ENCODE measurements at regions not wholly inside any gene's neighbourhood (a gene's known extent, or its start where the extent isn't known, plus 50 kb on each side); places are given as distances from the start of the nearest gene placed in this dataset.

DNA sequence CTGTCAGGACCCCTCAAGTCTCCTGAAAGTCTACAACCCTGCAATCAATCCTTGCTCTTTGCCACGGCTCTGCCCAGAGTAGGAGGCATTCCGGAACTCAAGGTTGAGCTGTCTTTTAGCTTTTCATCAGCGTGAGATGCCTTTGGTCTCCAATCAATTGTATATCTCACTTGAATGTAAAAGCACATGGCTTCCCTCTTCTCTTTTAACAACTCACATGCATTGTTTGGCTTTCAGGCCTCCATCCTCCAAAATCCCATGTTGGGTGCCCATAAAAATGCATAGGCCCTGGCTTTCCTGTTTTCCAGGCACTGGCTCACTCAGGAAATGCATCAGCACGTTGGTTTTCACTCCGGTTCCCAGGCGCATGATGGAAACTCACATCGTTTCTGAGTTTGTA is 64.0 kb upstream of the FOXF1 start:
- no peak for DNase-seq (ENCODE audit: low read depth)
- TF ChIP-seq, protein P1, sequence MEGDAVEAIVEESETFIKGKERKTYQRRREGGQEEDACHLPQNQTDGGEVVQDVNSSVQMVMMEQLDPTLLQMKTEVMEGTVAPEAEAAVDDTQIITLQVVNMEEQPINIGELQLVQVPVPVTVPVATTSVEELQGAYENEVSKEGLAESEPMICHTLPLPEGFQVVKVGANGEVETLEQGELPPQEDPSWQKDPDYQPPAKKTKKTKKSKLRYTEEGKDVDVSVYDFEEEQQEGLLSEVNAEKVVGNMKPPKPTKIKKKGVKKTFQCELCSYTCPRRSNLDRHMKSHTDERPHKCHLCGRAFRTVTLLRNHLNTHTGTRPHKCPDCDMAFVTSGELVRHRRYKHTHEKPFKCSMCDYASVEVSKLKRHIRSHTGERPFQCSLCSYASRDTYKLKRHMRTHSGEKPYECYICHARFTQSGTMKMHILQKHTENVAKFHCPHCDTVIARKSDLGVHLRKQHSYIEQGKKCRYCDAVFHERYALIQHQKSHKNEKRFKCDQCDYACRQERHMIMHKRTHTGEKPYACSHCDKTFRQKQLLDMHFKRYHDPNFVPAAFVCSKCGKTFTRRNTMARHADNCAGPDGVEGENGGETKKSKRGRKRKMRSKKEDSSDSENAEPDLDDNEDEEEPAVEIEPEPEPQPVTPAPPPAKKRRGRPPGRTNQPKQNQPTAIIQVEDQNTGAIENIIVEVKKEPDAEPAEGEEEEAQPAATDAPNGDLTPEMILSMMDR (IDR thresholded peaks at IDR 0.05; ENCODE audit: low read depth, low read length, missing control alignments), result no peak
- H3K4me3 ChIP-seq (ENCODE audit: low read depth, low read length), result no peak overlapping the region

DNA sequence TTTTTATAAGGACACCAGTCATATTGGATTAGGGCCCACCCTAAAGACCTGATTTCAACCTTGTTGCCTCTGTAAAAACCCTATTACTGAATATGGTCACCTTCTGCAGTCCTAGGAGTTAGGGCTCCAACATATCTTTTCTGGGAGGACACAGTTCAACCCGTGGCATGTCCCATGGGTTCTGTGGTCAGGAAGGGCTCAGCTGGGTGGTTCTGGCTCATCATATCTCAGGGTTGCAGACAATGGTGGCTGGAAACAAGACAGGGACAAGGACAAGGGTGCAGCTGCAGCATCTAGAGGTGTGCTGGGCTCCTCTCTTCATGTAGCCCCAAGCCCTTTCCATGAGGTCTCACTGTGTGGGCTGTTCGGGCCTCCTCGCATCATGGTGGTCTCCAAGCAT is 63.1 kb upstream of the FOXF1 start:
- no peak for DNase-seq (ENCODE audit: low read depth)
- no peak overlapping the region for H3K4me3 ChIP-seq (ENCODE audit: low read depth, low read length)
- TF ChIP-seq, protein P1 (IDR thresholded peaks at IDR 0.05; ENCODE audit: low read depth, low read length, missing control alignments), result no peak

DNA sequence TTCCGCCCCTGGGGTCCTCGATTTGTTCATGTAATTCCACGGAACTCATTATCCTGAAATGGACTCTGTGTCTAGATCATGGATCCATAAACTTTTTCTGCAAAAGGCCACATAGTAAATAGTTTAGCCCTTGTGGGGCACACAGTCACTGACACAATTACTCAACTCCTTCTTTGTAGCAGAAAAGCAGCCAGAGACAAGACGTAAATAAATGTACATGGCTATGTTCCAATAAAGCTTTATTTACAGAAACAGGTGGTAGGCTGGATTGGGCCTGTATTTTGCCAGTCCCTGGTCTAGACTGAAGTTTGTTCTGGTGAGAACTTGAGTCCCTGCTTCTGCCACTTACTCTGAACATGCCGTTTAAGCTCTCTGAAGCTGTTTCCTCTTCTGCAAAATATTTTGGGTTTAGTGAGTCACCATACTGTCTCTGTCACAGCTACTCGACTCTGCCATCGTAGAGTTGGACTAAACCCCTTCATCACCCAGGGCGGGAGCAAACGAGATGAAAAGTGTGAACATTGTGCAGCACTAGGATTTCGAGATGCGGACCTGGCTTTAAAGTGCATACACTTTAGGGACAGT is 61.9 kb upstream of the FOXF1 start:
- TF ChIP-seq, protein P1 (IDR thresholded peaks at IDR 0.05; ENCODE audit: low read depth, low read length, missing control alignments), result no peak
- H3K4me3 ChIP-seq (ENCODE audit: low read depth, low read length), result no peak overlapping the region
- DNase-seq (ENCODE audit: low read depth), result no peak

DNA sequence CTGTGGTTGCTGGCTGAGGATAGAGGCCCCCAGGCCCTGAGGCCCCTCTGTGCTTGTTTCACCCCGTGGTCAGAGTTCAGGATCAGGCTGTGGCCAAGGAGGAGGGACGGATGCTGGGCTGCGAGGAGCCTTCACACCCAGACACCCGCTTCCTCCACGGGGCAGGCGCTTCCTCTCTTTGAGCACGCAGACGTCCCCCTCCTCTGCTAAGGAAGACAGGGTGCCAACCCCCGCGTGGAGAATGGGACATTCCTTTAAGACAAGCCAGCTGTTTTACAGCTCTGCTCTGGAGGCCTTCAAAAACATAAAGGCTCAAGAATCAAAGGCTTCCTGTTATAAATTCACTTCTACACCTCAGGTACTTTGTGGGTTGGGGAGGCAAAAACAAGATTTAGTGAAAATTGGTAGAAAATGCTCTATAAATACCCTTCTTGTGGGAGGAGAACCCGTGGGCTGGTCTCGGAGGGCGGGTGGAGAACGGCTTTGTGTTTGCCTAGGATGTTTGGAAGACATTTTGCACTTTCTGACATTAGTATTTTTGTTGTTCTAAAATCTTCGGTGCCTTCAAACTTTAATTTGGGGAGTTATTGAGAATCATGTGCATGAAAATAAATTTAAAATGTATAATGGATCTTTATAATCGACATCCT is 60.8 kb upstream of the FOXF1 start:
- H3K4me3 ChIP-seq (ENCODE audit: low read depth, low read length), result no peak overlapping the region
- TF ChIP-seq, protein P1 (IDR thresholded peaks at IDR 0.05; ENCODE audit: low read depth, low read length, missing control alignments), result no peak
- DNase-seq (ENCODE audit: low read depth), result no peak

DNA sequence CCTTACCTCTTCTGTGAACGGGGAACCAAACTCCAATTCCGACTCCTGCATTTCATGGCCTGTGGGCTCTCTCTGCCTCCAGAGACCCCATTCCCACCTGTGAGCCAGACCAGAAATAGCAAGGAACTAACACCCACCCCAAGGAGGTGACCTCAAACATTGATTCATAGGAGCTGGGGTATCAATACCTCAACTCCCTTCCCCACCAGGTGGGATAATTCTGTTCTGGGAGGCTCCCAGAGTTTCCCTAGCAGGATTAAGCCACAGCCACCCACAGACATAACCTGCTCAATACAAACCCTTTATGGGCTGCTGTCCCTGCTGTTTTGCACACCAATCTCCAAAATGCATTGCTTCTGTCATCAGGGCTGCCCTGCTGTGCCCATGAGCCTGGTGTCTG is 59.6 kb upstream of the FOXF1 start:
- DNase-seq (ENCODE audit: low read depth), result no peak
- no peak overlapping the region for H3K4me3 ChIP-seq (ENCODE audit: low read depth, low read length)
- TF ChIP-seq, protein P1 (IDR thresholded peaks at IDR 0.05; ENCODE audit: low read depth, low read length, missing control alignments), result no peak

DNA sequence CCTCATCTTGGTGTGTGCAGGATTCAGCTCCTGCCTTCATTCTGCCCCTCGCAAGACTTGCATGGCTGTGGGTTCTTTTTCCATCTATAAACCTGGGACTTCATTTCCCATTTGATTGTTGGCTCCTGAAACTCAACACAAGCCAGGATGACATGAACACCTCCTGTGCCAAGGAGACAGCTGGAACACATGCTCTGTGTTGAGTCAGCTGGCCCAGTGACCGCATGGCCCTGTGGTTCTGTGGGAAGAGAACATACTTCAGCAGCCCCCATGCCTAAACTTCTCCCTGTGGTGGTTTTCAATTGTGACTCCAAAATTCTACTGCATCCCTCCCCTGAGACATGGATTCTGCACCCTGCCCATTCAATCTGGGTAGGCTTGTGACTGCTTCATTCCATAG is 57.9 kb upstream of the FOXF1 start:
- TF ChIP-seq, protein P1 (IDR thresholded peaks at IDR 0.05; ENCODE audit: low read depth, low read length, missing control alignments), result no peak
- no peak overlapping the region for H3K4me3 ChIP-seq (ENCODE audit: low read depth, low read length)
- DNase-seq (ENCODE audit: low read depth), result no peak

DNA sequence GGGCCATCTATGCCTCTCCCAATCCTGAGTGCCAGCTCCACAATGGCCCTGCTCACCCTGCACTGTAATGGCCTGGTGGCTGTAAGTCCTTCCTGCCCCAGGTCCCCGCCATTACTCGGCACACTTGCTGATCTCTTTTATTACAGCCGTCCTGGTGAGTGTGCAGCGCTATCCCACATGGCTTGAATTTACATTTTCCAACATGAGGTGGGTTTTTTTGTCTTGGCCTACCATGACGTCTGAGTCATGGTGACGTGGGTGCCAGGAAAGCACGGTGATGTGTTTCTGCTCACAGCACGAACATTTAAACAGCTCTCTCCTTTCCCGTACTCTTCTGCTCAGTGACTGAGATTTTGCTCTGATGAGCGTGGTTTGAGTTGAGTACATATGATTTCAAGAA is 55.2 kb upstream of the FOXF1 start:
- DNase-seq (ENCODE audit: low read depth), result no peak
- TF ChIP-seq, protein P1 (IDR thresholded peaks at IDR 0.05; ENCODE audit: low read depth, low read length, missing control alignments), result no peak

More for the DNA sequence above, 55.2 kb upstream of the FOXF1 start:
- H3K4me3 ChIP-seq (ENCODE audit: low read depth, low read length), result no peak overlapping the region

All from GM12864 (cell line).